GM18870 (cell line): ENCODE measurements at regions not wholly inside any gene's neighbourhood (a gene's known extent, or its start where the extent isn't known, plus 50 kb on each side); places are given as distances from the start of the nearest gene placed in this dataset.
"Not testable (repeated sequence)": the region's sequence is repeated elsewhere in the genome, so short reads cannot be mapped to it uniquely, and the experiment has no call there.

Experiments
- ATAC-seq: cut with Tn5 transposase; IDR thresholded peaks from one replicate; pipeline ENCODE4 v1.9.1; 2021; ENCODE audit warnings: moderate library complexity; ENCODE audit not compliant: unreplicated experiment

DNA sequence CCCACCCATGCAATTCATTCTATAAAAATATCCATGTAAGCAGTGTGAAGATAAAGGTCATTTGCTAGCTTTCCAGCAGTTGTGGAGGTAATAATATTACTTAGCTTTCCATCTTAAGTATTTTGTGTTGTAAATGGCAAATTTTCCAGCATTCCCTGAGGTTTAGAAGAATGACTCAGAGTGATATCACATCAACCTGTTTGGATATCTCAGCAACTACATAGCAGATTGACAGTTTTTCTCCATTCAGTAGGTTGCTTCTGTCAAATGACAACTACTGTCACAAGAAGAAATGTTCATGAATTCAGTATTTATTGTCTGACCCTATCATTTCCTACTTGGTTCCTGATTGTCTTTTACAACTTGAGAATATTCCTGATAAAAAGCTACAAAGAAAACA lies 434.9 kb upstream of the GALNTL6 start:
- ATAC-seq = no peak

DNA sequence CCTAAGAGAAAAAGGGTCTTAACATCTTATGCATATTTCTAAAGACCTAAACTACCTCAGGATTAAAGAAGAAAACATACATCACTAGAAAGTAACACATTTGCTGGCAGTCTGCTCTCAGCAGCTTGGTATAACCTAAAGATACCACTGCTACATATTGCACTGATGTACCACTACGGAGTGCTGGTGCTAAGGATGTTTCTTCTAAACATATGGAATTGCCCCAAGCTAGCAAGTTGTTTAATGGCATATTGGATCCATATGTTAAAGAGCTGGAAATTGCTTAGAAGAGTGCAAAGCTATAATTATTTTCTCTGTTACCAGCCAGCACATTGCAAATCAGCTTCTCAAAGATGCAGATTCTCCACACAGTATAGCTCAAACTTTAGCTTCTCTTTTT lies 436.5 kb upstream of the GALNTL6 start:
- ATAC-seq = no peak

DNA sequence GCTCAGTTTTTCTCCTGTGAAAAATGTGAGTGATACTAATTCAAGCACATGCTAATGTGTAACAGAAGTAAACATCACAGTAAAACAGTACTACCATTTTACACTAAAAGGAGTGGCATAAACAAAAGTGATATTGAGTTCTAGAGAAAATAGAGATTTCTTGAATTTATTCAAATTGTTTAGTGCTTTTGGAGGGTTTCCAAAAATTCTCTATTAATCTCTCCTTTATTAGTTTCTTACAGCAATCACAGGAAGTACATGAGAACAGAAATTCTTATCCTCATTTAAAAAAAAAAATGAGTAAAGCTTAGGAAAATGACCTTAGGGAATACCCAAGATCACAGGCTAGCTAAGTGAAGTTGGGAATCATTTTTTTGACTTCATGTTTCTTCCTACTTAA lies 459.7 kb upstream of the GALNTL6 start:
- no peak for ATAC-seq

DNA sequence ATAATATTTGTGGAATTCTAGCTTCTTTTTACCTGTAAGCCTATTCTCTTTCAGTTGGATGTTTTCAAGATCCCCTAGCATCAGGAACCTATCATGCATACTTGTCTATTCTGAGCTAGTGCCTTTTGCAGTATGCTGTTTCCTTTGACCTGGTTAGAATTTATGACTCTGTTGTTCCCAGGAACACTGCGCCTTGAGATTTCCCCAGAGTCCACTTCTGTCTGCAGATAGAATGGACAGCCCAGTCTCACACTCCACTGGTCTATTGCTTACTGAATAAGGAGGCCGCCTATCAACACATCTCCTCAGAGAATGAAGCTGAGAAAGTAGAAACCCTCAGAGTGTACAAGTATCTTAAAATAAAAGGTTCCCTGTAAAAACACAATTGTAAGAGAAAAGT lies 465.1 kb upstream of the GALNTL6 start:
- no peak for ATAC-seq

DNA sequence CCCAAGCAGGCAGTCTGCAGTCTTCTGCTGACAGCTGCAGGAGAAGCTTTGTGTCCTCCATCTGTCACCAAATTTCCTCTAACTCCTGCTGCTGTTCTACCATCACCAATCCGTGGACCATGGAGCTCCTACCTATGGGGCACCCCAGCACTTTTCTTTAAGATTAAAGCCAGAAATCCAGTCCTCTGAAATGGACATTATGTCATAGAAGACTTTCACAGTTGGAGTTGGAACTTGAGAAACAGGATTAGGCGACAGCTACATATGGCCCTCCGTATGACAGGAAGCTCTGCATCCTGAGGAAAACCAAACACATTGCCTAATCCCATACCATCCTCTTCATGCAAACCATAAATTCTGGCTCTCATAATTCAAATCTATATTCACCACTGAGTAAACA lies 470.6 kb upstream of the GALNTL6 start:
- no peak for ATAC-seq

DNA sequence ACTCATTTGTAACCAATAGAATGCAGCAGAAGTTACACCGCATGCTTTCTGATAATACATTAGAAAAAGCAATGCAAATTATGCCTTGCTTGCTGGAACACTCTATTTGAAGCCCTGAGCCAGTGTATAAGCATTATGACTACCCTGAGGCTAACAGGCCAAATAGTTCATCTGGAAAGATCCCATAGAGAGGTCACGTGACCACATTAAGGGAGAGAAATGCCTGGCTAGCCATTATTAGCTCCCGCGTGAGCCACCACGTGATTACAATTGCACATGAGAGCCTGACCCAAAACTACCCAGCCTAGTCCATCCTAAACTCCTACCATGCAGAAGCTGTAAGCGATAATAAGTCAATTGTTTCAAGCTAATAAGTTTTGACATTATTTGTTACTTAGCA lies 472.9 kb upstream of the GALNTL6 start:
- ATAC-seq = no peak

DNA sequence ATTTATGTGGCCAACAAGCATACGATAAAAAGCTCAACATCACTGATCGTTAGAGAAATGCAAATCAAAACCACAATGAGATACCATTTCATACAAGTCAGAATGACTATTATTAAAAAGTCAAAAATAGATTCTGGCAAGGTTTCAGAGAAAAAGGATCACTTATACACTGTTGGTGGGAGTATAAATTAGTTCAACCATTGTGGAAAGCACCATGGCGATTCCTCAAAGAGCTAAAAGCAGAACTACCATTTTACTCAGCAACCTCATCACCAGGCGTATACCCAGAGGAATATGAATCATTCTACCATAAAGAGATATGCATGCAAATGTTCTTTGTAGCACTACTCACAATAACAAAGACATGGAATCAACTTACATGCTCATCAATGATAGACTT lies 478.7 kb upstream of the GALNTL6 start:
- ATAC-seq = peak; percentile 81

DNA sequence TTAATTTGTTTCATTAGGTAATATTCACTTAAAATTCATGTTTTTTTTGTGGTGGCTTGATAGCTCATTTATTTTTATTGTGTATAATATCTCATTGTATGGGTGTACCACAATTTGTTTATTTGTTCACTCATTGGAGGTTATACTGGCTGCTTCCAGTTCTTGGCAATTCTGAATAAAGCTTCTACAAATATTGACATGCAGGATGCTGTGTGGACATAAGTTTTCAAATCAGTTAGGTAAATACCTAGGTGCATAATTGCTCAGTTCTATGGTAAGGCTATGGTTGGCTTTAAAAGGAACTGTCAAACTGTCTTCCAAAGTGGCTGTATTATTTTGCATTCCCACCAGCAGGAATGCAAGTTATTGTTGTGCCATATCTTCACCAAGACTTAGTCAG lies 504.5 kb upstream of the GALNTL6 start:
- ATAC-seq = no peak

DNA sequence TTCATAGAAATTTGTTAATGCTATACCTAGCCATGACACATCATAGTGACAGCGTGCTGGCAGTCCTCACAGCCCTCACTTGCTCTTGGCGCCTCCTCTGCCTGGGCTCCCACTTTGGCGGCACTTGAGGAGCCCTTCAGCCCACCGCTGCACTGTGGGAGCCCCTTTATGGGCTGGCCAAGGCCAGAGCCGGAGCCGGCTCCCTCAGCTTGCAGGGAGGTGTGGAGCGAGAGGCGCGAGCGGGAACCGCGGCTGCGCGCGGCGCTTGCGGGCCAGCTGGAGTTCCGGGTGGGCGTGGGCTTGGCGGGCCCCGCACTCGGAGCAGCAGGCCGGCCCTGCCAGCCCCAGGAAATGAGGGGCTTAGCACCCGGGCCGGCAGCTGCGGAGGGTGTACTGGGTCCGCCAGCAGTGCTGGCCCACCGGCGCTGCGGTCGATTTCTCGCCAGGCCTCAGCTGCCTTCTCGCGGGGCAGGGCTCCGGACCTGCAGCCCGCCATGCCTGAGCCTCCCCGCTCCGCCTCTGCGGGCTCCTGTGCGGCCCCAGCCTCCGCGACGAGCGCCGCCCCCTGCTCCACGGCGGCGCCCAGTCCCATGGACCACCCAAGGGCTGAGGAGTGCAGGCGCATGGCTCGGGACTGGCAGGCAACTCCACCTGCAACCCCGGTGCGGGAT lies 515.0 kb upstream of the GALNTL6 start:
- ATAC-seq = not testable (repeated sequence)

DNA sequence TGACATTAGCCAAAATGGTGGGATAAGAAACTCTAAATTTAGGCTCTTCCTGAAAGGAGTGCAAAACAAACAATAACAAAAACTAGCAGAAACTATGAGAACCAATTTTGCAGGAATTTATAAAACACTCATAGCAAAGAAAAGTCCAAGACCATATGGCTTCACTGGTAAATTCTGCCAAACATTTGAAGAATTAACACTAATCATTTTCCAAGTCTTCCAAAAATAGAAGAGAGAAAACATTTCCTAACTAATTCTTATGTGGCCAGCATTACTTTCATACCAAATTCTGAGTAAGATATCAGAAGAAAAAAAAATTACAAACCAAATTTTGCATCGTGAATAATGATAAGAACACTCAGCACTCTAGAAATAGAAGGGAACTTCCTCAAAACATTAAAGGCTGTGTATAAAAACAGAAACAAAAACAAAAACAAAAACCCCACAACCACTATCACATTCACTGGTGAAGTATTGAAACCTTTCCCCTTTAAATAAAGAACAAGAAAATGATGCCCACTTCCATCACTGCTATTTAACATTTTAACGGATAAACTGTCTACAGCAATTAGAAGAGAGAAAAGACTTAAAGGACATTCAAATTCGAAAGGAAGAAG lies 524.3 kb upstream of the GALNTL6 start:
- ATAC-seq = peak; percentile 47

DNA sequence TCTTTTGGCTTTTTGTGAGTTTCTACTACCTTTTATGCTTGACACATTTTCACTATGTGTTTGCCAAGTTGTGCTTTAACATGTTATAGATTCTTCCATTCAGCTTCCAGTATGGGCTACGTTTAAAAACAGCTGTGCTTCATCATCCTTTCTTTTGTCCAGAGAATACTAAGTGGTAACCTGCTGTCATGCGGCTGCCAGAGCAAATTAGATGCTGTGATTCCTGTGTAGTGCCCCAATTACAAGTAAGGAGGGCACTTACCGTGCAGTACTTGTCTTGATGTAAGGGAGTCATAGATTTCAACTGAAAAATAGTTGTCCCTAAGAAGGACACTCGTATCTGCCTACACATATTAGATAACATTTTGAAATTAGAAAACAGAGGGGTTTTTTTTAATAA lies 531.8 kb upstream of the GALNTL6 start:
- ATAC-seq = no peak

DNA sequence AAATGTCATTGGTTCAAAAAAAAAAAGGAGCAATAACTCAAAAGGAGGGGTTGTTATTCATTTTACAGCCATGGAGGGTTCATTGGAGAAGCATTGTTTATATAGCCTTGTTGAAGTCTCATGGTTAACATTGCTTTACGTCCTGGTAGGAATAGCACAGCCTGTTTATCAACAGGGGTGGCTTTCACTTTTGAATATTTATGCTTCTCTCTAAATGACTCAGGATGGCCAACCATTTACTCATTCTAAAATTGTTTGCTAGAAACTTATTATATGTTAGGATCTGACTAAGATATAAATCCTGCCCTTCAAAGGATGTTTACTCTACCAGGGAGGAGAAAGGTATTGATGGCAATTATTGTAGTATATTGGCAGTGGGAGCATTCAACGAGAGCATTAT lies 534.1 kb upstream of the GALNTL6 start:
- ATAC-seq = peak; percentile 46

DNA sequence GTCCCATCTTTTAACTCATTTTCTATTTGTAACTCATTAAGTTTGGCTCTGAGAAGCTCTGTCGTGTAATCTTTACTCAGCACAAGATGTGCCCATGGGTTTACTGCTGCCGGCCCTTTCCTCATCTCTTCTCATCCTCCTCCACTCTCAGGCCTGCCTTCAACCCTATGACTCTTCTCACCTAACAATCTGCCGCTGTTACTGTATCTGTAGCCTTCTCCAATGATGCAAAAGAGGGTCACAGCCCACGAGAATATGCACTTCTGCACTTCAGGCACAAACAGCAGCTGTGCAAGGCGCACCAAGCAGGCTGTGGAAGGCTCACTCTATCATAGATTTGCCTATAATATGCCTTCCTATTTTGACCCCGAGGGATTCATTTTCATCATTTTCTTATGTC lies 546.5 kb upstream of the GALNTL6 start:
- no peak for ATAC-seq

DNA sequence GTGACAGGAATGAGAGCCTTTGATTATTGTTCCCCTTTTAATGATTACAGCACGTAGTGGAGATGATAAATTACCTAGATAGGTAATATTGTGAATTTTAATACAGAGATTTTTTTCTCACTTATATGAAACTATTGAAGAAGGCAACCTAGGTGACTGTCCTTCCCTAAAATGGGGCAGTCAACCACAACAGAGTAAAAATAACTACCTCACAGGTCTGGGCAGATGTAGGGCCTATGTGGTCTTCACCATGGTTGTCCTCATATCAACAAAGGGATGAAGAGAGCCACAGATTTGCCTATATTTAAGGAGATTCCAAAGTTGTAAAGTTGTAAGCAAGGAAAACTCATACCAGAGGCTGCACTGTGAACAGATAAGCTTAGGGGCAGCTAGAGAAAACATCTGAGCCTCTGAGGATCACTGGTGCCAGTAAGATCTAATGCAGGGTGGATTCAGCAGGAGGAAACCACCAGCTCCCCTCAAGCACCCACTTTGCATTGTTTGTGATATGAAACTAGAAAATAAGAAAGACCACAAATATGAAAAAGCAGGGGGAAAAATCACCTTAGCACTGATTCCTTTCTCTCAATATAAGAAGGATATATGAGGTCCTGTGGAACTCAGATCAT lies 547.9 kb upstream of the GALNTL6 start:
- no peak for ATAC-seq

DNA sequence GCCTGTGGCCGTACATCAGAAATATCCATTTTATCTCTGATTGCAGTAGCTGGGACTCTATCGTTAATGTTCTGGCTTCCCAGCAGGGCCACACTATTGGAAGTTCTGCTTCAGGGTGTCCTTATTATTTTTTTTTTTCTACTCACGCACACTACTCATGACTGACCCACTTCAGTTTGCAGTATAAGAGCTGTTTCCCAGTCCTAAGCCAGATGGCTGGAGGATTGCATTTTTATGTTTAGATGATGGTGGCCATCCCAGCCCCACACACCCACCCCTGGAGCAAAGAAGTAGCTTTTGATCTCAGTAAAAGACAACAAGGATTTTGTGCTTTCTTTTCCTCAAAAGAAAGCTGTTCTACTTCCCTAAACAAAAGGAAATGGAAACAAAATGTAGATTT lies 557.0 kb upstream of the GALNTL6 start:
- ATAC-seq = no peak

DNA sequence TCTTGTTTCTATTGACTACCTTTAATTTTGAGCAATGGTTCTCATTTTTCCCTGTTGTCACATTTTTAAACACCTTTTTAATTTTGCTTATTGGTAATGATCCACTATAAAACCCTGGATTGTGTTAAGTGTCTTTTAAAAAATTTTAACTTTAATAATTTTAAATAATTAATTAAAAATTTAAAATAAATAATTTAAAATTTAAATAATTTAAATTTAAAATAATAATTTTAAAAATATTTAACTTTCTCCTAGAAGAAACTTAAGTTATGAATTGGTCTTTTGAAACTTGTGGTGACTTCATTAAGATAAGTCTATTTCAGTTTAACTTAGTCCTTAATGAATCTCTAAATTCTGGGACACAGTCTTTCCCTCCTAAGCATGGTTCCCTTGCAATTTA lies 566.3 kb upstream of the GALNTL6 start:
- ATAC-seq = no peak

DNA sequence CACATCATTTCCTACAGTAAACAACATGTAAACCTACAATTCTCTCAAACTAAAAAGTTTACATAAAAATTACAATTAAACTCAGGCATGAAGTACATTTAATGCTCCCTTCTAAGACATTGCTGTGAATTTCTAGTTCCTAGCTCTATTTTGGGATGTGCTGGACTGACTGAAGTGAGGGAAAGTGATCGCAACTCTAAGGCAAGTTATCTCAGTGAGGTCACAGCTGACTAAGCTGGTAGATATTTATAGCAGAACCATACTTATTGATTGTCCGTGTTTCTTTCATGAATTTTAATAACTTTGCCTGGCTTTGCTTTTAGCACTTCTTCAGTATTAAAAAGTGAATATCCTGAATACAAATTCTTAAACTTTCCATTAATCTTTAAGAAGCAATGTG lies 570.4 kb upstream of the GALNTL6 start:
- ATAC-seq = no peak

DNA sequence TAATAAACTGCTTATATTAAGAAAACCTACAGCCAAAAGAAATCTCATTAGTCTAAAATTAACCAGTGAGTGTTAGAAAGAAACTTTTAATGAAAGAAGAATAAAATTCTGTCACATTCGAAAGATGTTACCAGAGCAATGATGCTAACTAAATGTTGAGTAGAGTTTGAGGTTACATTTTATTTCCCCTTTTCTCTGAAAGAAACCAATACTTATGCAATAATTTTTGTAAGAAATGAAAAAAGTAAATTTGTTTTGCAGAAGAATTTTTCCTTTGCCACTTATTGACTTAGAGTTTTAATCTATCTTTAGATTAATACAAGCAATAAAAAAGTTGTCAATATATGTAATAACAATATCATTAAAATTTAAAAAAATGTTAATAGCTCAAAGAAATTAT lies 574.0 kb upstream of the GALNTL6 start:
- ATAC-seq = no peak

DNA sequence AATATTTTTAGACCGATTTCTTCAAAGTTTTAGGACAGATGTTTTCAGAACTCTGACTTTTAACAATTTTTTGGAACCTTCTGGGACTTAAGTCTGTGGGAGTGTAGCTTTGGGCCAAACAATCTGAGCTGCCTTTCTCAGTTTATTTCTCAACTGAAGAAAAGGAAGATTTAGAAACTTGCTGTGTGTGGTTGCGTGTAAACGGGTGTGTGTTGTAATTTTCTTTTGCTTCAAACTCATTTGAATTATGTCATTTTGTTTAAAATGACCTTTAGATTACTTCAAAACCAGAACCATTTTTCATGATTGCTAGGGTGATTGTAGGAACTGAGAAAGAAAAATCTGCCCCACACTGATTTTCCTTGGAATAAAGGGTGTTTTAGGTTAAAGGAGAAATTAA lies 577.7 kb upstream of the GALNTL6 start:
- ATAC-seq = no peak

DNA sequence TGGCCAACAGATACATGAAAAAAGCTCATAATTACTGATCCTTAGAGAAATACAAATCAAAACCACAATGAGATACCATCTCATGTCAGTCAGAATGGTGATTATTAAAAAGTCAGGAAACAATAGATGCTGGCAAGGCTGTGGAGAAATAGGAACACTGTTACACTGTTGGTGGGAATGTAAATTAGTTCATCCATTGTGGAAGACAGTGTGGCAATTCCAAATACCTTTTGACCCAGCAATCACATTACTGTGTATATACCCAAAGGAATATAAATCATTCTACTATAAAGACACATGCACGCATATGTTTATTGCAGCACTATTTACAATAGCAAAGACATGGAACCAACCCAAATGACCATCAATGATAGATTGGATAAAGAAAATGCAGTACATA lies 583.9 kb upstream of the GALNTL6 start:
- ATAC-seq = not testable (repeated sequence)

DNA sequence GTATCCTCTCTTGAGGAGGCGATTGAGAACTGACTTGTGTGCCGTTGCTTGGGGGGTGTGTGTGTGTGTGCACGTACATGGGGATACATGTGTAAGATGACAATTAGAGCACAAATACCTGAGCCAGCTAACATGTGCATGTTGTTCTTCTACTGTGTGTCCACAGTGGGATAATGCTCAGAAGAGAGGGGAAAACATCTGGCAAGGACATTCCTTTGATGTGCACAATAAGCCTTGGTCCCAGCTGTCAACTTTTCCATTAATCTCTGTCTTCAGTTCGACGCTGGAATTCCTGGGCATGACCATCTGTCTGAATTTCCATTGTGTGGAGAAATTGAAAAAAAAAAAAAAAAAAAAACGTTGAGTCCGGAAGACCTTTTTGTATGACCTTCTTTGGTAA lies 592.0 kb upstream of the GALNTL6 start:
- ATAC-seq = no peak

DNA sequence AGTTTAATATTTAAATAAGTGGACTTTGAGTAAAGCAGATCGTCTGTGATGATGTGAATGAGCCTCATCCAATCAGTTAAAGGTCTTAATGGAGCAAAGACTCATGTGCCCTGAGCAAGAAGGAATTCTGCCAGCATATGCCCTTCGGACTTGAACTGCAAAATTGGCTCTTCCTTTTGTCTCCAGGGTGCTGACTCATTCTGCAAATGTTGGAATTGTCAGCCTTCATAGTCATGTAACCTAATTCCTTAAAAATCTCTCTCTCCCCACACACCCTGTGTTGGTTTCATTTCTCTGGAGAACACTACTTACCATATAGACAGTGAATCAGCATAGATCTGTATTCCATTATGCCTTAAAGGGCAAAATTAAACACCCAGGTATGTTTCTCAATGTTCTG lies 609.8 kb upstream of the GALNTL6 start:
- ATAC-seq = no peak

DNA sequence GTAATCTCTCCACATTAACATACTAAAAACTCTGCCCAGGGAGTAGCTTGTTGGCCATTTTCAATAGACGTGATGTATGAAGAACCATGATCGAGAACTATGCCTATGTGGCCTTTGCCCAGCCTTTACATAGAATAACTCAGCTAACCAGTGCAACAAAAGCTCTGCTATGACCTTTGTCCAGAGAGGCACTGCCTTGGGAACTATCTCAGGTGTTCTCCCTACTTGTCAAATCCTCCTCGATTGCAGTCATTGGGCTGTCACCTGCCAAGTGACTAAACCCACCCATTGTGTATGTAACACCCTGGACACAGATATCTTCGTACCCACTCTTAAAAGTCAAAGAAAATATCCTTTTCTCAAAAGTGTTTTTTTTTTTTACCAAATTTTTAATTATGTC lies 610.3 kb upstream of the GALNTL6 start:
- no peak for ATAC-seq
